Parathyroid adenoma (tissue), 2 donors: ENCODE measurements at regions not wholly inside any gene's neighbourhood (a gene's known extent, or its start where the extent isn't known, plus 50 kb on each side); places are given as distances from the start of the nearest gene placed in this dataset.

Source experiments
- H2AFZ ChIP-seq: fragments of 300-600 bp; sonication (generic); one replicate; pipeline ENCODE4 v1.7.0; 2017; ENCODE audit warnings: antibody characterized with exemption, mild to moderate bottlenecking
- H3K27ac ChIP-seq: fragments of 300-600 bp; sonication (generic); one replicate; pipeline ENCODE4 v1.7.0; 2017
- H3K27me3 ChIP-seq: fragments of 300-600 bp; sonication (generic); one replicate; pipeline ENCODE4 v1.7.0; 2017; ENCODE audit warnings: low read length; ENCODE audit not compliant: control insufficient read depth, insufficient read depth
- H3K36me3 ChIP-seq: fragments of 300-600 bp; sonication (generic); one replicate; pipeline ENCODE4 v1.7.0; 2017; ENCODE audit warnings: low read length; ENCODE audit not compliant: control insufficient read depth, insufficient read depth
- H3K4me1 ChIP-seq: fragments of 300-600 bp; sonication (generic); one replicate; pipeline ENCODE4 v1.7.0; 2017; ENCODE audit warnings: control low read depth
- H3K4me2 ChIP-seq: fragments of 300-600 bp; sonication (generic); one replicate; pipeline ENCODE4 v1.7.0; 2017; ENCODE audit warnings: low read length
- H3K4me3 ChIP-seq: fragments of 300-600 bp; sonication (generic); one replicate; pipeline ENCODE4 v1.7.0; 2017; ENCODE audit warnings: low read depth, low read length
- H3K79me2 ChIP-seq: fragments of 300-600 bp; sonication (generic); one replicate; pipeline ENCODE4 v1.7.0; 2017; ENCODE audit warnings: control low read depth
- H3K9ac ChIP-seq: fragments of 300-600 bp; sonication (generic); one replicate; pipeline ENCODE4 v1.7.0; 2017; ENCODE audit warnings: mild to moderate bottlenecking
- H3K9me3 ChIP-seq: fragments of 300-600 bp; sonication (generic); one replicate; pipeline ENCODE4 v1.7.0; 2017; ENCODE audit warnings: low read length; ENCODE audit not compliant: control insufficient read depth
- TF ChIP-seq, protein P1 (sequence below): fragments of 300-600 bp; sonication (generic); IDR thresholded peaks from one replicate; pipeline ENCODE4 v1.7.0; 2017; ENCODE audit warnings: antibody characterized with exemption, mild to moderate bottlenecking
- donor health status: primary hyperparathyroidism.

DNA sequence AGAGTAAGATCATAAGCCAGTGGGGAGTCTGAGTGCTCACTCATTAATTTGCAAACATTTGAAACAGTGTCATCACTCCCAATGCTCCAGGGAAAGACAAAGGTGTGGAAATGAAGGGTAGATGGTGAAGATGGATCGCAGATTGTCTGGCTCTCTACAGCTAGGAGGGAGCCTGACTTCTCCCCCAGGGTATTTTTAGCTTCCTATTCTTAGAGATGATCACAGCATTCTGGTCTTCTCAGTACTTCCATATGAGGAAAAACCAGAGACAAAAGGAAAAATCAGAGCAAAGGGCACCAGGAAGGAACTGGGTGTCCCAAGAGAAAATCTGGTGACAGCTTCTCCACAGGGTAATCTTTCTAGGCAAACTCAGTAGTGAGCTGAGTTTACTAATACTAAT lies 401.9 kb upstream of the GRIA1 start:
- H2AFZ ChIP-seq: no peak overlapping the region
- no peak overlapping the region for H3K4me2 ChIP-seq
- no peak overlapping the region for H3K4me3 ChIP-seq
- H3K9ac ChIP-seq: no peak overlapping the region
- no peak overlapping the region for H3K27ac ChIP-seq
- no peaks in the 10 kb centered on the region for H3K27me3 ChIP-seq
- TF ChIP-seq, protein P1, sequence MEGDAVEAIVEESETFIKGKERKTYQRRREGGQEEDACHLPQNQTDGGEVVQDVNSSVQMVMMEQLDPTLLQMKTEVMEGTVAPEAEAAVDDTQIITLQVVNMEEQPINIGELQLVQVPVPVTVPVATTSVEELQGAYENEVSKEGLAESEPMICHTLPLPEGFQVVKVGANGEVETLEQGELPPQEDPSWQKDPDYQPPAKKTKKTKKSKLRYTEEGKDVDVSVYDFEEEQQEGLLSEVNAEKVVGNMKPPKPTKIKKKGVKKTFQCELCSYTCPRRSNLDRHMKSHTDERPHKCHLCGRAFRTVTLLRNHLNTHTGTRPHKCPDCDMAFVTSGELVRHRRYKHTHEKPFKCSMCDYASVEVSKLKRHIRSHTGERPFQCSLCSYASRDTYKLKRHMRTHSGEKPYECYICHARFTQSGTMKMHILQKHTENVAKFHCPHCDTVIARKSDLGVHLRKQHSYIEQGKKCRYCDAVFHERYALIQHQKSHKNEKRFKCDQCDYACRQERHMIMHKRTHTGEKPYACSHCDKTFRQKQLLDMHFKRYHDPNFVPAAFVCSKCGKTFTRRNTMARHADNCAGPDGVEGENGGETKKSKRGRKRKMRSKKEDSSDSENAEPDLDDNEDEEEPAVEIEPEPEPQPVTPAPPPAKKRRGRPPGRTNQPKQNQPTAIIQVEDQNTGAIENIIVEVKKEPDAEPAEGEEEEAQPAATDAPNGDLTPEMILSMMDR: no peak
- H3K9me3 ChIP-seq: no peaks in the 10 kb centered on the region
- H3K79me2 ChIP-seq: no peaks in the 10 kb centered on the region
- H3K4me1 ChIP-seq: no peaks in the 10 kb centered on the region
- H3K36me3 ChIP-seq: no peaks in the 10 kb centered on the region

DNA sequence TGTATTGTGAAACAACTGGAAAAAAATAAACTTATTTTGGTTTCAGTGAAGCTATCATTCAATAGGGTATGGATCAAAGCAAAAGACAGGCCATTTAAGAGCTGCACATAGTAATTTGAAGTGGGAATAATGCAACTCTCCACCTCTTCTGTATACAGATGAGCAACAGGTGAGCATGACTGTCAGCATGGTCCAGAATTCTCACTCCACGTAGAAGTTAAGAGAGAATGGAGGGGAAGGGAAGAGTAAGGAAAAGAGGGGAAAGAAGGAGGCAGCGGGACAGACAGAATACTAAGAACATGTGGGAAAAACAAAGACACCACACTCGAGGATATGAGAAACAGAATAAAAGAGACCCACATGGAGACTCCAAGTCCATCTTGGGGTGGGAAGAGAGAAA lies 396.1 kb upstream of the GRIA1 start:
- Histone ChIP-seq H3K36me3 (no peaks in the 10 kb centered on the region), H3K9ac (no peak overlapping the region), H3K4me1 (no peaks in the 10 kb centered on the region), H2AFZ (no peak overlapping the region), H3K9me3 (no peaks in the 10 kb centered on the region), H3K4me3 (no peak overlapping the region), H3K27ac (no peak overlapping the region), H3K27me3 (no peaks in the 10 kb centered on the region), H3K79me2 (no peaks in the 10 kb centered on the region), H3K4me2 (no peak overlapping the region)
- TF ChIP-seq, protein P1: no peak

DNA sequence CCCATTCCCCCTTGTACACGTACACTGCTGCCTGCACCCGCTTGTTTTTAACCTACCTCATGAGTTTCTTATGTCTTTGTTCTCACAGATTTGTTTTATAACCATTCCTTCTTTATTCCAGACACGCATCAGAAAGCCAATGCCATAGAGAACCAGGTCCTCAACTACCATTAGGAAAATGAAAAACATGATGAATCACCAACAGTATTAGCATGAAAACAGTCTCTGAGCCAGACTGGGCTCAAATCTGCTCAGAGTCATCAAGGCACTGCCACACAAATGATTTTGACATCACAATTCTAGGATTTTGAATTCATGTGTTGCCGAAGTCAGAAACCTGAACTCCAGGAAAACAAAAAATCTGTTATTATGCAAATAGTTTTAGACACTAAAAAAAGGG lies 394.1 kb upstream of the GRIA1 start:
- no peaks in the 10 kb centered on the region for H3K79me2 ChIP-seq
- H3K9me3 ChIP-seq: no peaks in the 10 kb centered on the region
- H3K27me3 ChIP-seq: no peaks in the 10 kb centered on the region
- TF ChIP-seq, protein P1: no peak
- H2AFZ ChIP-seq: no peak overlapping the region
- H3K4me3 ChIP-seq: no peak overlapping the region
- H3K4me2 ChIP-seq: no peak overlapping the region
- H3K36me3 ChIP-seq: no peaks in the 10 kb centered on the region
- H3K4me1 ChIP-seq: no peaks in the 10 kb centered on the region
- H3K9ac ChIP-seq: no peak overlapping the region
- no peak overlapping the region for H3K27ac ChIP-seq

DNA sequence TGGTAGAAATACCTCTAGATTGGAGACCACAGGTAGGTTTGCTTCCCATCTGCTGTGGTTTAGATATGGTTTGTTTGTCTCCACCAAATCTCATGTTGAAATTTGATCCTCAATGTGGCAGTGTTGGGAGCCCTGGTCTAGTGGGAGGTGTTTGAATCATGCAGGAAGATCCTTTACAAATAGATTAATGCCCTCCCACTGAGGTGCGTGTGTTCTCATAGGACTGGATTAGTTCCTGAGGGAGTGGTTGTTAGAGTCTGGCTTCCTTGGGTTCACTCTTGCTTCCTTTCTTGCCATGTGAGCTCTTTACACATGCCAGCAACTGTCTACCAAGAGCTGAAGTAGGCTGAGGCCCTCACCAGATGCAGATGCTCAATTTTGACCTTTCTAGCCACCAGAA lies 391.1 kb upstream of the GRIA1 start:
- Histone ChIP-seq H3K27ac (no peak overlapping the region), H3K36me3 (no peaks in the 10 kb centered on the region), H2AFZ (no peak overlapping the region), H3K4me3 (no peak overlapping the region), H3K27me3 (no peaks in the 10 kb centered on the region), H3K9me3 (no peaks in the 10 kb centered on the region), H3K4me2 (no peak overlapping the region), H3K9ac (no peak overlapping the region), H3K4me1 (no peaks in the 10 kb centered on the region), H3K79me2 (no peaks in the 10 kb centered on the region)
- TF ChIP-seq, protein P1: no peak

DNA sequence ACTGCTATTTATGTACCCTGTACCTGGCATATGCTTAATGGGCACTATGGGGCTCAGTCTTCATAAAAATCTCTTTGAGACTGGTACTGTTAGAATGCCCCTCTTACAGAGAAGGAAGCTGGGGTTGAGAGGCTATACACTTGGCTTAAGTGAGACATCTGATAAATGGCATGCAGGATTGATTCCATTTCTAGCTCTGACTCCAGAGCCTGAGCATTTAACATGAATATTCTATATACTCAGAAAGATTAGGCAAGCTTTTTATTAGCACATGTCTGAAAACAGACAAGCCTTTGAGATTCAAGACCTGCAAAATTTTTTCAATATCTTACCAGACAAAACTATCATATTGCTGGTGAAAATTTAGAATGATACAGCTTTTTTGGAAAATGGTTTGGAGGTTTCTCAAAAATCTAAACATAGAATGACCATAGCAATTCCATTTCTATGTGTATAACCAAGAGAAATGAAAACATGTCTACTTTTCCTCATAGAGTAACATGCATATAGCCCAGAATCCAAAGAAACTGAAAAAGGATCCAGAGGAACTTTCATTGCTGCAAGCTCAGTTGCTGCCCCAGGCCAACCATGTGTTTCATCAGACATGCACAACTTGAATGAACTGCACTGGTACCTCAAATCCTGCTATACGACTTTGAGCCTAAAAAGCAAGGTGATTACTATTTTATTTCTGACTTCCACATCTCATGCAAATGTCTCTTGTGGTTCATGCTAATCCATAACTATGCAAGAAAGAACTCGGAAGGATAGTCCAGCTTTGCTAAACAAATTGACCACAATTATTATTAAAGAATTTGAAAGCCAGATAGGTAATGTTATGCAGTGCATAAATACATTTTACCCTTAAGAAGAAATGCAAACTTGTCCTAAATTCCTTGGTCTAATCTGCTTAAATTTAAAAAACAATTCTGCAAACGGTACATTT lies 389.0 kb upstream of the GRIA1 start:
- H2AFZ ChIP-seq: no peak overlapping the region
- TF ChIP-seq, protein P1: no peak
- no peaks in the 10 kb centered on the region for H3K9me3 ChIP-seq
- H3K27me3 ChIP-seq: no peaks in the 10 kb centered on the region
- no peak overlapping the region for H3K9ac ChIP-seq
- no peaks in the 10 kb centered on the region for H3K4me1 ChIP-seq
- no peak overlapping the region for H3K27ac ChIP-seq
- H3K4me3 ChIP-seq: no peak overlapping the region
- H3K36me3 ChIP-seq: no peaks in the 10 kb centered on the region
- no peaks in the 10 kb centered on the region for H3K79me2 ChIP-seq
- H3K4me2 ChIP-seq: no peak overlapping the region
